ENCODE measurements at regions not wholly inside any gene's neighbourhood (a gene's known extent, or its start where the extent isn't known, plus 50 kb on each side); places are given as distances from the start of the nearest gene placed in this dataset.
A peak's percentile ranks its signal among the peaks of the same experiment; 100 is the strongest.

- TF ChIP-seq PRDM2 (tag by site-specific recombination; IDR thresholded peaks at IDR 0.05; ENCODE audit: borderline replicate concordance) (no peak), ZSCAN30 (tag by site-specific recombination; IDR thresholded peaks at IDR 0.05) (no peak), ZNF280D (tag by site-specific recombination; IDR thresholded peaks at IDR 0.05) (no peak), ZNF544 (tag by site-specific recombination; IDR thresholded peaks at IDR 0.05) (no peak), WT1 (tag by site-specific recombination; IDR thresholded peaks at IDR 0.05) (0 out of 2 replicates have a peak, but pooled peaks have one; percentile 31), ZBTB44 (tag by site-specific recombination; IDR thresholded peaks at IDR 0.05) (no peak), ZNF121 (tag by site-specific recombination; IDR thresholded peaks at IDR 0.05) (peak; percentile 83), ZNF596 (tag by site-specific recombination; IDR thresholded peaks at IDR 0.05) (peak; percentile 87), PRDM1 (tag by site-specific recombination; IDR thresholded peaks at IDR 0.05) (0 out of 2 replicates have a peak, but pooled peaks have one; percentile 32), ZNF248 (tag by site-specific recombination; IDR thresholded peaks at IDR 0.05) (no peak), SCRT1 (tag by site-specific recombination; IDR thresholded peaks at IDR 0.05; ENCODE audit: borderline replicate concordance) (peak; percentile 99), ZBTB26 (tag by site-specific recombination; optimal IDR thresholded peaks at IDR 0.05) (no peak)
Measured at GRCh38 chr19:28422791-28423650, 789.9 kb downstream of the UQCRFS1 start (continued).

- Histone ChIP-seq H3K4me3 (ENCODE audit: low read depth, low read length) (no peak overlapping the region), H3K27ac (ENCODE audit: extremely low read depth, low read depth, low read length) (no peak overlapping the region), H3K9me3 (ENCODE audit: control insufficient read depth, insufficient read depth, low read depth, low read length) (no peaks in the 10 kb centered on the region), H3K36me3 (ENCODE audit: control insufficient read depth in 2 of 2, insufficient read depth in 1 of 2, low read length in 2 of 2) (no peaks in the 10 kb centered on the region), H3K4me1 (ENCODE audit: control insufficient read depth, insufficient read depth, low read length) (peaks cover 45% of the 10 kb centered on the region)
- ChIA-PET POLR2A (no interaction called here), CTCF (interaction anchor here (0.9 kb wide), 1 partner anchor 448 kb away, joined by 3 read pairs; no protein-coding TSS in a partner anchor)
- TF ChIP-seq WT1 (tag by site-specific recombination; IDR thresholded peaks at IDR 0.05) (0 out of 2 replicates have a peak, but pooled peaks have one; percentile 62), KLF8 (tag by site-specific recombination; IDR thresholded peaks at IDR 0.05) (no peak)
Measured at GRCh38 chr19:28422046-28422445, 790.9 kb downstream of the UQCRFS1 start.
